ENCODE measurements at regions not wholly inside any gene's neighbourhood (a gene's known extent, or its start where the extent isn't known, plus 50 kb on each side); places are given as distances from the start of the nearest gene placed in this dataset.

DNA sequence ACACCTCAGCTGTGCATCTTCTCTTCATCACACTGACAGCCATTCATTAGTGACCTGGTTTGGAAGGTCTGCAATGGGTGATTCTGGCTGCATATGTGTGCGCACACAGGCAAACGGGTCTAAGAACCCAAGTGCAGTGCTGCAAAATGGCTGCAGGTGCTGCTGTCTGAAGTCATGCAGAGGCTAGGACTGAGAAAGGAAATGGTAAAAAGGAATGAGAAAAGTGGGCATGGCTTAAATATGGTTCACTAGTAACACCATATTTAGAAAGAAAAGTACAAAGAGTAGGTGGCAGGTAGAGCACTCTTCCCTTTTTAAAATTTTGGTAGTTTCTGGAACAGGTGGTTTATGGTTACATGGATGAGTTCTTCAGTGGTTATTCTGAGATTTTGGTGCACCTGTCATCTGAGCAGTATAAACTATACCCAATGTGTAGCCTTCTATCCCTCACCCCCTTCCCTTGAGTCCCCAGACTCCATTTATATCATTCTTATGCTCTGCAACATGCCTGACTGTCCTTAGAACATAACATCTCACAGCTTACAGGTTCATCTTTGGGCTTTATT, 78.4 kb downstream of the CCNG2 start:
- TF ChIP-seq KLF9 (tag by site-specific recombination; IDR thresholded peaks at IDR 0.05; ENCODE audit: low read depth) (no peak), ZNF169 (tag by site-specific recombination; IDR thresholded peaks at IDR 0.05) (no peak), ZBTB7A (tag by site-specific recombination; IDR thresholded peaks at IDR 0.05; ENCODE audit: low read depth) (no peak), ZNF184 (tag by site-specific recombination; IDR thresholded peaks at IDR 0.05) (no peak)
- TF ChIP-seq, protein P1, sequence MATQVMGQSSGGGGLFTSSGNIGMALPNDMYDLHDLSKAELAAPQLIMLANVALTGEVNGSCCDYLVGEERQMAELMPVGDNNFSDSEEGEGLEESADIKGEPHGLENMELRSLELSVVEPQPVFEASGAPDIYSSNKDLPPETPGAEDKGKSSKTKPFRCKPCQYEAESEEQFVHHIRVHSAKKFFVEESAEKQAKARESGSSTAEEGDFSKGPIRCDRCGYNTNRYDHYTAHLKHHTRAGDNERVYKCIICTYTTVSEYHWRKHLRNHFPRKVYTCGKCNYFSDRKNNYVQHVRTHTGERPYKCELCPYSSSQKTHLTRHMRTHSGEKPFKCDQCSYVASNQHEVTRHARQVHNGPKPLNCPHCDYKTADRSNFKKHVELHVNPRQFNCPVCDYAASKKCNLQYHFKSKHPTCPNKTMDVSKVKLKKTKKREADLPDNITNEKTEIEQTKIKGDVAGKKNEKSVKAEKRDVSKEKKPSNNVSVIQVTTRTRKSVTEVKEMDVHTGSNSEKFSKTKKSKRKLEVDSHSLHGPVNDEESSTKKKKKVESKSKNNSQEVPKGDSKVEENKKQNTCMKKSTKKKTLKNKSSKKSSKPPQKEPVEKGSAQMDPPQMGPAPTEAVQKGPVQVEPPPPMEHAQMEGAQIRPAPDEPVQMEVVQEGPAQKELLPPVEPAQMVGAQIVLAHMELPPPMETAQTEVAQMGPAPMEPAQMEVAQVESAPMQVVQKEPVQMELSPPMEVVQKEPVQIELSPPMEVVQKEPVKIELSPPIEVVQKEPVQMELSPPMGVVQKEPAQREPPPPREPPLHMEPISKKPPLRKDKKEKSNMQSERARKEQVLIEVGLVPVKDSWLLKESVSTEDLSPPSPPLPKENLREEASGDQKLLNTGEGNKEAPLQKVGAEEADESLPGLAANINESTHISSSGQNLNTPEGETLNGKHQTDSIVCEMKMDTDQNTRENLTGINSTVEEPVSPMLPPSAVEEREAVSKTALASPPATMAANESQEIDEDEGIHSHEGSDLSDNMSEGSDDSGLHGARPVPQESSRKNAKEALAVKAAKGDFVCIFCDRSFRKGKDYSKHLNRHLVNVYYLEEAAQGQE (tag by site-specific recombination; IDR thresholded peaks at IDR 0.05) = no peak
- TF ChIP-seq, protein P2, sequence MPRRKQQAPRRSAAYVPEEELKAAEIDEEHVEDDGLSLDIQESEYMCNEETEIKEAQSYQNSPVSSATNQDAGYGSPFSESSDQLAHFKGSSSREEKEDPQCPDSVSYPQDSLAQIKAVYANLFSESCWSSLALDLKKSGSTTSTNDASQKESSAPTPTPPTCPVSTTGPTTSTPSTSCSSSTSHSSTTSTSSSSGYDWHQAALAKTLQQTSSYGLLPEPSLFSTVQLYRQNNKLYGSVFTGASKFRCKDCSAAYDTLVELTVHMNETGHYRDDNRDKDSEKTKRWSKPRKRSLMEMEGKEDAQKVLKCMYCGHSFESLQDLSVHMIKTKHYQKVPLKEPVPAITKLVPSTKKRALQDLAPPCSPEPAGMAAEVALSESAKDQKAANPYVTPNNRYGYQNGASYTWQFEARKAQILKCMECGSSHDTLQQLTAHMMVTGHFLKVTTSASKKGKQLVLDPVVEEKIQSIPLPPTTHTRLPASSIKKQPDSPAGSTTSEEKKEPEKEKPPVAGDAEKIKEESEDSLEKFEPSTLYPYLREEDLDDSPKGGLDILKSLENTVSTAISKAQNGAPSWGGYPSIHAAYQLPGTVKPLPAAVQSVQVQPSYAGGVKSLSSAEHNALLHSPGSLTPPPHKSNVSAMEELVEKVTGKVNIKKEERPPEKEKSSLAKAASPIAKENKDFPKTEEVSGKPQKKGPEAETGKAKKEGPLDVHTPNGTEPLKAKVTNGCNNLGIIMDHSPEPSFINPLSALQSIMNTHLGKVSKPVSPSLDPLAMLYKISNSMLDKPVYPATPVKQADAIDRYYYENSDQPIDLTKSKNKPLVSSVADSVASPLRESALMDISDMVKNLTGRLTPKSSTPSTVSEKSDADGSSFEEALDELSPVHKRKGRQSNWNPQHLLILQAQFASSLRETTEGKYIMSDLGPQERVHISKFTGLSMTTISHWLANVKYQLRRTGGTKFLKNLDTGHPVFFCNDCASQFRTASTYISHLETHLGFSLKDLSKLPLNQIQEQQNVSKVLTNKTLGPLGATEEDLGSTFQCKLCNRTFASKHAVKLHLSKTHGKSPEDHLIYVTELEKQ (tag by site-specific recombination; IDR thresholded peaks at IDR 0.05; ENCODE audit: borderline replicate concordance) = no peak
- Histone ChIP-seq H3K27ac (ENCODE audit: extremely low read depth, low read depth, low read length) (no peak overlapping the region), H3K9me3 (ENCODE audit: control insufficient read depth, insufficient read depth, low read depth, low read length) (no peaks in the 10 kb centered on the region), H3K36me3 (ENCODE audit: control insufficient read depth in 2 of 2, insufficient read depth in 1 of 2, low read length in 2 of 2) (no peaks in the 10 kb centered on the region), H3K4me3 (ENCODE audit: low read depth, low read length) (no peak overlapping the region), H3K4me1 (ENCODE audit: control insufficient read depth, insufficient read depth, low read length) (no peaks in the 10 kb centered on the region)
- ChIA-PET CTCF (interaction anchor here (0.5 to 0.8 kb wide), 4 partner anchors 32 to 1203 kb away, joined by 3 to 4 read pairs (median 3); no protein-coding TSS in a partner anchor), POLR2A (no interaction called here)

- Histone ChIP-seq H3K9me3 (ENCODE audit: control insufficient read depth, insufficient read depth, low read depth, low read length) (no peaks in the 10 kb centered on the region), H3K27ac (ENCODE audit: extremely low read depth, low read depth, low read length) (no peak overlapping the region), H3K36me3 (ENCODE audit: control insufficient read depth in 2 of 2, insufficient read depth in 1 of 2, low read length in 2 of 2) (no peaks in the 10 kb centered on the region), H3K4me3 (ENCODE audit: low read depth, low read length) (no peak overlapping the region), H3K4me1 (ENCODE audit: control insufficient read depth, insufficient read depth, low read length) (no peaks in the 10 kb centered on the region)
- CTCF ChIA-PET = no interaction called here
- POLR2A ChIA-PET = no interaction called here
- TF ChIP-seq SALL2 (tag by site-specific recombination; IDR thresholded peaks at IDR 0.05; ENCODE audit: borderline replicate concordance) (no peak), ZSCAN16 (tag by site-specific recombination; IDR thresholded peaks at IDR 0.05) (no peak), ZFP41 (tag by site-specific recombination; IDR thresholded peaks at IDR 0.05; ENCODE audit: borderline replicate concordance) (no peak), ZNF350 (tag by site-specific recombination; IDR thresholded peaks at IDR 0.05) (no peak), FEZF1 (tag by site-specific recombination; IDR thresholded peaks at IDR 0.05) (no peak), YY2 (tag by site-specific recombination; IDR thresholded peaks at IDR 0.05) (no peak), ZNF223 (tag by site-specific recombination; IDR thresholded peaks at IDR 0.05) (no peak), TRIM28 (IDR thresholded peaks at IDR 0.05; ENCODE audit: borderline replicate concordance, low read length) (no peak), ZNF2 (tag by site-specific recombination; IDR thresholded peaks at IDR 0.05) (no peak), OVOL3 (tag by site-specific recombination; IDR thresholded peaks at IDR 0.05) (no peak)
Observed at GRCh38 chr4:77236806-77237205, 79.8 kb downstream of the CCNG2 start.
